SK-N-SH treated with all-trans-retinoic acid at 6 μM for 48 hours (cell line): ENCODE measurements at regions not wholly inside any gene's neighbourhood (a gene's known extent, or its start where the extent isn't known, plus 50 kb on each side); places are given as distances from the start of the nearest gene placed in this dataset.

Source experiments
- ATAC-seq: fragments of 200-7000 bp; cut with Tn5 transposase; 3 replicates; pipeline ENCODE4 v1.9.1; 2020; ENCODE audit warnings: mild to moderate bottlenecking, moderate library complexity
- ARNTL ChIP-seq: fragments of 450-650 bp; formaldehyde crosslinking; IDR thresholded peaks from 2 replicates; pipeline ENCODE4 v1.5.0; 2020; ENCODE audit warnings: low read depth, mild to moderate bottlenecking, moderate library complexity, borderline replicate concordance
- BACH2 ChIP-seq: fragments of 250-450 bp; sonication (Bioruptor Pico); IDR thresholded peaks from 2 replicates; pipeline ENCODE4 v1.9.0; 2021; ENCODE audit warnings: mild to moderate bottlenecking, borderline replicate concordance
- CSDC2 ChIP-seq: fragments of 250-450 bp; sonication (Bioruptor Pico); IDR thresholded peaks from 2 replicates; pipeline ENCODE4 v1.5.0; 2020; ENCODE audit warnings: mild to moderate bottlenecking, moderate library complexity
- CSRNP3 ChIP-seq: fragments of 250-450 bp; sonication (Bioruptor Pico); IDR thresholded peaks from 2 replicates; pipeline ENCODE4 v1.5.1; 2021; ENCODE audit warnings: mild to moderate bottlenecking, moderate library complexity
- ESRRG ChIP-seq: fragments of 250-450 bp; sonication (Bioruptor Pico); IDR thresholded peaks from 2 replicates; pipeline ENCODE4 v1.6.1; 2021; ENCODE audit warnings: mild to moderate bottlenecking
- ISL1 ChIP-seq: fragments of 250-450 bp; sonication (Bioruptor Pico); IDR thresholded peaks from 2 replicates; pipeline ENCODE4 v2.1.2; 2022; ENCODE audit warnings: mild to moderate bottlenecking, moderate library complexity
- PATZ1 ChIP-seq: fragments of 250-450 bp; sonication (Bioruptor Pico); IDR thresholded peaks from 2 replicates; pipeline ENCODE4 v1.8.0; 2020; ENCODE audit warnings: mild to moderate bottlenecking, moderate library complexity, borderline replicate concordance
- PPARA ChIP-seq: fragments of 250-450 bp; sonication (Bioruptor Pico); IDR thresholded peaks from 2 replicates; pipeline ENCODE4 v1.5.0; 2020; ENCODE audit warnings: mild to moderate bottlenecking, borderline replicate concordance
- RARB ChIP-seq: fragments of 250-450 bp; sonication (Bioruptor Pico); IDR thresholded peaks from 2 replicates; pipeline ENCODE4 v1.8.0; 2021; ENCODE audit warnings: mild to moderate bottlenecking, moderate library complexity
- SNAI2 ChIP-seq: fragments of 250-450 bp; sonication (Bioruptor Pico); IDR thresholded peaks from 2 replicates; pipeline ENCODE4 v1.5.0; 2020; ENCODE audit warnings: mild to moderate bottlenecking, moderate library complexity
- ZC3H10 ChIP-seq: fragments of 250-450 bp; sonication (Bioruptor Pico); IDR thresholded peaks from 2 replicates; pipeline ENCODE4 v1.5.1; 2021; ENCODE audit warnings: mild to moderate bottlenecking, moderate library complexity
- ZFP3 ChIP-seq: fragments of 250-450 bp; sonication (Bioruptor Pico); IDR thresholded peaks from 2 replicates; pipeline ENCODE4 v1.5.0; 2020; ENCODE audit warnings: mild to moderate bottlenecking, moderate library complexity
- ZFP30 ChIP-seq: fragments of 450-650 bp; formaldehyde crosslinking; IDR thresholded peaks from 2 replicates; pipeline ENCODE4 v1.5.0; 2022; ENCODE audit warnings: mild to moderate bottlenecking, moderate library complexity
- ZNF70 ChIP-seq: fragments of 450-650 bp; formaldehyde crosslinking; IDR thresholded peaks from 2 replicates; pipeline ENCODE4 v1.5.0; 2020; ENCODE audit warnings: mild to moderate bottlenecking, moderate library complexity
- ZNF8 ChIP-seq: fragments of 450-650 bp; formaldehyde crosslinking; IDR thresholded peaks from 2 replicates; pipeline ENCODE4 v1.5.0; 2020; ENCODE audit warnings: mild to moderate bottlenecking, moderate library complexity
- TF ChIP-seq, protein P1 (sequence below): fragments of 250-450 bp; sonication (Bioruptor Pico); IDR thresholded peaks from 2 replicates; pipeline ENCODE4 v1.5.0; 2020; ENCODE audit warnings: mild to moderate bottlenecking, moderate library complexity
- TF ChIP-seq, protein P2 (sequence below): fragments of 250-450 bp; sonication (Bioruptor Pico); IDR thresholded peaks from 2 replicates; pipeline ENCODE4 v1.8.0; 2021; ENCODE audit warnings: low read depth, mild to moderate bottlenecking, moderate library complexity, borderline replicate concordance

- ATAC-seq = no peak
- TF ChIP-seq SNAI2 (CRISPR knock-in tag) (no peak), PPARA (CRISPR knock-in tag) (no peak), RARB (CRISPR knock-in tag) (no peak), PATZ1 (CRISPR knock-in tag) (no peak)
Observed at GRCh38 chr6:159535656-159536350, 157.2 kb downstream of the SOD2 start.

GRCh38 chr6:159533568-159533967 lies 159.5 kb downstream of the SOD2 start:
- ATAC-seq = peak; percentile 44
- TF ChIP-seq PPARA (CRISPR knock-in tag) = no peak
- TF ChIP-seq ZFP3 (CRISPR knock-in tag) = no peak
- TF ChIP-seq, protein P1, sequence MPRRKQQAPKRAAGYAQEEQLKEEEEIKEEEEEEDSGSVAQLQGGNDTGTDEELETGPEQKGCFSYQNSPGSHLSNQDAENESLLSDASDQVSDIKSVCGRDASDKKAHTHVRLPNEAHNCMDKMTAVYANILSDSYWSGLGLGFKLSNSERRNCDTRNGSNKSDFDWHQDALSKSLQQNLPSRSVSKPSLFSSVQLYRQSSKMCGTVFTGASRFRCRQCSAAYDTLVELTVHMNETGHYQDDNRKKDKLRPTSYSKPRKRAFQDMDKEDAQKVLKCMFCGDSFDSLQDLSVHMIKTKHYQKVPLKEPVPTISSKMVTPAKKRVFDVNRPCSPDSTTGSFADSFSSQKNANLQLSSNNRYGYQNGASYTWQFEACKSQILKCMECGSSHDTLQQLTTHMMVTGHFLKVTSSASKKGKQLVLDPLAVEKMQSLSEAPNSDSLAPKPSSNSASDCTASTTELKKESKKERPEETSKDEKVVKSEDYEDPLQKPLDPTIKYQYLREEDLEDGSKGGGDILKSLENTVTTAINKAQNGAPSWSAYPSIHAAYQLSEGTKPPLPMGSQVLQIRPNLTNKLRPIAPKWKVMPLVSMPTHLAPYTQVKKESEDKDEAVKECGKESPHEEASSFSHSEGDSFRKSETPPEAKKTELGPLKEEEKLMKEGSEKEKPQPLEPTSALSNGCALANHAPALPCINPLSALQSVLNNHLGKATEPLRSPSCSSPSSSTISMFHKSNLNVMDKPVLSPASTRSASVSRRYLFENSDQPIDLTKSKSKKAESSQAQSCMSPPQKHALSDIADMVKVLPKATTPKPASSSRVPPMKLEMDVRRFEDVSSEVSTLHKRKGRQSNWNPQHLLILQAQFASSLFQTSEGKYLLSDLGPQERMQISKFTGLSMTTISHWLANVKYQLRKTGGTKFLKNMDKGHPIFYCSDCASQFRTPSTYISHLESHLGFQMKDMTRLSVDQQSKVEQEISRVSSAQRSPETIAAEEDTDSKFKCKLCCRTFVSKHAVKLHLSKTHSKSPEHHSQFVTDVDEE (CRISPR knock-in tag) = no peak
- TF ChIP-seq CSRNP3 (CRISPR knock-in tag) = no peak
- TF ChIP-seq ZFP30 (CRISPR knock-in tag) = no peak
- TF ChIP-seq, protein P2, sequence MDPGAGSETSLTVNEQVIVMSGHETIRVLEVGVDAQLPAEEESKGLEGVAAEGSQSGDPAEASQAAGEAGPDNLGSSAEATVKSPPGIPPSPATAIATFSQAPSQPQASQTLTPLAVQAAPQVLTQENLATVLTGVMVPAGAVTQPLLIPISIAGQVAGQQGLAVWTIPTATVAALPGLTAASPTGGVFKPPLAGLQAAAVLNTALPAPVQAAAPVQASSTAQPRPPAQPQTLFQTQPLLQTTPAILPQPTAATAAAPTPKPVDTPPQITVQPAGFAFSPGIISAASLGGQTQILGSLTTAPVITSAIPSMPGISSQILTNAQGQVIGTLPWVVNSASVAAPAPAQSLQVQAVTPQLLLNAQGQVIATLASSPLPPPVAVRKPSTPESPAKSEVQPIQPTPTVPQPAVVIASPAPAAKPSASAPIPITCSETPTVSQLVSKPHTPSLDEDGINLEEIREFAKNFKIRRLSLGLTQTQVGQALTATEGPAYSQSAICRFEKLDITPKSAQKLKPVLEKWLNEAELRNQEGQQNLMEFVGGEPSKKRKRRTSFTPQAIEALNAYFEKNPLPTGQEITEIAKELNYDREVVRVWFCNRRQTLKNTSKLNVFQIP = no peak
- TF ChIP-seq ARNTL = no peak
- TF ChIP-seq SNAI2 (CRISPR knock-in tag) = no peak
- TF ChIP-seq ISL1 = no peak
- no peak for TF ChIP-seq PATZ1 (CRISPR knock-in tag)
- no peak for TF ChIP-seq BACH2 (CRISPR knock-in tag)
- TF ChIP-seq ZNF8 (CRISPR knock-in tag) = no peak
- TF ChIP-seq, all 23 proteins: peak for 0

GRCh38 chr6:159533016-159533415 lies 160.0 kb downstream of the SOD2 start:
- no peak for ATAC-seq
- TF ChIP-seq, protein P1 (CRISPR knock-in tag) = no peak
- TF ChIP-seq PATZ1 (CRISPR knock-in tag) (no peak), ZNF8 (CRISPR knock-in tag) (no peak), CSDC2 (CRISPR knock-in tag) (no peak), BACH2 (CRISPR knock-in tag) (no peak), ZC3H10 (no peak), PPARA (CRISPR knock-in tag) (no peak), ESRRG (no peak), SNAI2 (CRISPR knock-in tag) (no peak), ISL1 (no peak), ZNF70 (CRISPR knock-in tag) (no peak), ZFP30 (CRISPR knock-in tag) (no peak)
- TF ChIP-seq, protein P2 = no peak
